Neural cell (in vitro differentiated cells): ENCODE measurements at regions not wholly inside any gene's neighbourhood (a gene's known extent, or its start where the extent isn't known, plus 50 kb on each side); places are given as distances from the start of the nearest gene placed in this dataset.

ENCODE experiments used
- CTCF ChIP-seq: fragments of 450-650 bp; IDR thresholded peaks from 2 replicates; pipeline ENCODE4 v1.5.1; 2014; ENCODE audit warnings: antibody characterized with exemption, mild to moderate bottlenecking, moderate library complexity; ENCODE audit not compliant: poor library complexity, severe bottlenecking
- EZH2 ChIP-seq: fragments of 200-600, 300-800 bp; shearing (Covaris generic), sonication (generic); IDR thresholded peaks from 2 replicates; pipeline ENCODE4 v1.6.1; 2014; ENCODE audit warnings: antibody characterized with exemption, low read length, borderline replicate concordance, mild to moderate bottlenecking; ENCODE audit not compliant: insufficient read depth, poor library complexity, severe bottlenecking
- SMC3 ChIP-seq: fragments of 450-650 bp; conservative IDR thresholded peaks from 2 replicates; pipeline ENCODE4 v1.6.1; 2014; ENCODE audit warnings: antibody characterized with exemption, mild to moderate bottlenecking, moderate library complexity; ENCODE audit not compliant: poor library complexity
- TF ChIP-seq, protein P1 (sequence below): IDR thresholded peaks from 2 replicates; pipeline ENCODE4 v1.6.1; 2012; ENCODE audit warnings: borderline replicate concordance

- no peak for TF ChIP-seq CTCF
- no peak for TF ChIP-seq EZH2
- TF ChIP-seq, protein P1, sequence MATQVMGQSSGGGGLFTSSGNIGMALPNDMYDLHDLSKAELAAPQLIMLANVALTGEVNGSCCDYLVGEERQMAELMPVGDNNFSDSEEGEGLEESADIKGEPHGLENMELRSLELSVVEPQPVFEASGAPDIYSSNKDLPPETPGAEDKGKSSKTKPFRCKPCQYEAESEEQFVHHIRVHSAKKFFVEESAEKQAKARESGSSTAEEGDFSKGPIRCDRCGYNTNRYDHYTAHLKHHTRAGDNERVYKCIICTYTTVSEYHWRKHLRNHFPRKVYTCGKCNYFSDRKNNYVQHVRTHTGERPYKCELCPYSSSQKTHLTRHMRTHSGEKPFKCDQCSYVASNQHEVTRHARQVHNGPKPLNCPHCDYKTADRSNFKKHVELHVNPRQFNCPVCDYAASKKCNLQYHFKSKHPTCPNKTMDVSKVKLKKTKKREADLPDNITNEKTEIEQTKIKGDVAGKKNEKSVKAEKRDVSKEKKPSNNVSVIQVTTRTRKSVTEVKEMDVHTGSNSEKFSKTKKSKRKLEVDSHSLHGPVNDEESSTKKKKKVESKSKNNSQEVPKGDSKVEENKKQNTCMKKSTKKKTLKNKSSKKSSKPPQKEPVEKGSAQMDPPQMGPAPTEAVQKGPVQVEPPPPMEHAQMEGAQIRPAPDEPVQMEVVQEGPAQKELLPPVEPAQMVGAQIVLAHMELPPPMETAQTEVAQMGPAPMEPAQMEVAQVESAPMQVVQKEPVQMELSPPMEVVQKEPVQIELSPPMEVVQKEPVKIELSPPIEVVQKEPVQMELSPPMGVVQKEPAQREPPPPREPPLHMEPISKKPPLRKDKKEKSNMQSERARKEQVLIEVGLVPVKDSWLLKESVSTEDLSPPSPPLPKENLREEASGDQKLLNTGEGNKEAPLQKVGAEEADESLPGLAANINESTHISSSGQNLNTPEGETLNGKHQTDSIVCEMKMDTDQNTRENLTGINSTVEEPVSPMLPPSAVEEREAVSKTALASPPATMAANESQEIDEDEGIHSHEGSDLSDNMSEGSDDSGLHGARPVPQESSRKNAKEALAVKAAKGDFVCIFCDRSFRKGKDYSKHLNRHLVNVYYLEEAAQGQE, result no peak
- no peak for TF ChIP-seq SMC3
Measured at GRCh38 chr1:185441605-185442004, 124.6 kb upstream of the IVNS1ABP start.
